LNCAP (cell line): ENCODE measurements at regions not wholly inside any gene's neighbourhood (a gene's known extent, or its start where the extent isn't known, plus 50 kb on each side); places are given as distances from the start of the nearest gene placed in this dataset.

Experiments used
- CTCF ChIP-seq: fragments of 450-650 bp; IDR thresholded peaks from 2 replicates; pipeline ENCODE4 v1.5.1; 2017; ENCODE audit warnings: mild to moderate bottlenecking

- no peak for TF ChIP-seq CTCF
These were observed 432.4 kb upstream of the MYT1L start for GRCh38 chr2:2763351-2764000.

- TF ChIP-seq CTCF = no peak
These were observed 431.8 kb upstream of the MYT1L start for GRCh38 chr2:2762913-2763312.

- no peak for TF ChIP-seq CTCF
These were observed 431.3 kb upstream of the MYT1L start for GRCh38 chr2:2762166-2762908.

- no peak for TF ChIP-seq CTCF
These were observed 427.8 kb upstream of the MYT1L start for GRCh38 chr2:2758793-2759367.

GRCh38 chr2:2757764-2758163 lies 426.7 kb upstream of the MYT1L start:
- no peak for TF ChIP-seq CTCF

- TF ChIP-seq CTCF = no peak
These were observed 425.8 kb upstream of the MYT1L start for GRCh38 chr2:2756886-2757285.

GRCh38 chr2:2755990-2756389 lies 424.9 kb upstream of the MYT1L start:
- no peak for TF ChIP-seq CTCF
